SHP77 (cell line): ENCODE measurements at regions not wholly inside any gene's neighbourhood (a gene's known extent, or its start where the extent isn't known, plus 50 kb on each side); places are given as distances from the start of the nearest gene placed in this dataset.
"Not testable (repeated sequence)": the region's sequence is repeated elsewhere in the genome, so short reads cannot be mapped to it uniquely, and the experiment has no call there.

Source experiments
- DNase-seq, 2 experiments: peaks; one replicate each; lab custom pipeline; 2025; lab: John Stamatoyannopoulos, UW

DNA sequence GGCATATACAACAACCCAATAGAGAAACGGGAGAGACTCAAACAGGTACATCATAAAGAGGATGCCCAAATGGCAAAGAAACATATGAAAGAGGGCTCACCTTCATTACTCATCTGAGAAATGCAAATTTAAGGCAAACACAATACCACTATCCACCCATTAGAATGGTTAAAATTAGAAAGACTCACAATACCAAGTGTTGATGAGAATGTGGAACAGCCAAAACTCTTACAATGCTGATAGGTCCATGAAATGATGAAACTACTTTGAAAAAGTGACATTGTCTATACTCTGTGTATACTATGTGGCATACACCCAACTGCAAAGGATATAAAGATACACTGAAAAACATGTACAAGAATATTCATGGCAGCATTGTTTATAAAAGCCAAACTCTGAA, 96.2 kb upstream of the TSHZ3 start:
- no peak for DNase-seq

DNA sequence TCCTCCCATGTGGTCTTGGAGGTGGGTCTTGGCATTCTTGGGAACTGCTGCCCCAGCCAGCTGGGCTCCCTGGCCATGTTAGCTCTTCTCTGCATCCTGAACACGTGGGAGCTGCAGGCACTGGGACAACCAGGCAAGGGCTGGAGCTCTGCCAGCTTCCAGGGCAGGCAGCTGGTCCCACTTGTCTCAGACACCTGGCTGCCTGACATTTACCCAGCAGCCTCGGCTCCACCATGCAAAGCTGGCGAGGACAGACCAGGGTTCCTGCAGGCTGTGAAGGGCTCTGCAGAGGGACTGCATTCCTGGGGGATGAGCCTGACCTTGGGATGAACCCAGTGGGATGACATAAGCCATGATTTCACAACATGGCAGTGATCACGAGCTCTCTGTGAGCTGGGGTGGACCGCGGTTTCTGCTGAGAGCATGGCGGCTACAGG, 99.0 kb upstream of the TSHZ3 start:
- DNase-seq: peak; percentile 93 to 95

DNA sequence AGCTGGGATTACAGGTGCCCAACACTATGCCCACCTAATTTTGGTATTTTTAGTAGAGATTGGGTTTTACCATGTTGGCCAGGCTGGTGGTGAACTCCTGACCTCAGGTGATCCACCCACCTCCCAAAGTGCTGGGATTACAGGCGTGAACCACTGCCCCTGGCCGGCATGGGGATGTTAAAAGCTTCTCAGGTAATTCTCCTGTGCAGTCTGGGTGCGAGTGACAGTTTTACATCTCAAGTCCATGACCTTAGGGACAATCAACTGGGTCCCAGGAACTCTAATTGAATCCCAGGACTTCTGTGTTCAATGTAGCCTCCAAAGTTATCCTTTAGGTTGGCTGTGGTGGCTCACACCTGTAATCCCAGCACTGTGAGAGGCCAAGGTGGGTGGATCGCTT, 100.1 kb upstream of the TSHZ3 start:
- no peak for DNase-seq

DNA sequence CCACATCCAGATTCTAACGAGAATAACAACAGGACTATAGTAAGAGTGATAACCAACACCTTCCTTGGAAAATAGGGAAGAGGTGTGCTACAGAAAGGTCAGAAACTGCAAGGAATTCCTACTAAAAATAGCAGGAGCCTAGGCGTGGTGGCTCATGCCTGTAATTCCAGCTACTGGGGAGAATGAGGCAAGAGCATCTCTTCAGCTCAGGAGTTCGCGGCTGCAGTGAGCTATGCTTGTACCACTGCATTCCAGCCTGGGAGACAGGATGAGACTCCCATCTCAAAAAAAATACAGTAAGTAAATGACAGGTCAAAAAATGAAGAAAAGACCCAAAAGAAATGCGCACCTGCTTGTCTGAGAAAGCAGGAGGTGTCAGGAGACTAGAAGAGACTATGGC, 101.5 kb upstream of the TSHZ3 start:
- no peak for DNase-seq

DNA sequence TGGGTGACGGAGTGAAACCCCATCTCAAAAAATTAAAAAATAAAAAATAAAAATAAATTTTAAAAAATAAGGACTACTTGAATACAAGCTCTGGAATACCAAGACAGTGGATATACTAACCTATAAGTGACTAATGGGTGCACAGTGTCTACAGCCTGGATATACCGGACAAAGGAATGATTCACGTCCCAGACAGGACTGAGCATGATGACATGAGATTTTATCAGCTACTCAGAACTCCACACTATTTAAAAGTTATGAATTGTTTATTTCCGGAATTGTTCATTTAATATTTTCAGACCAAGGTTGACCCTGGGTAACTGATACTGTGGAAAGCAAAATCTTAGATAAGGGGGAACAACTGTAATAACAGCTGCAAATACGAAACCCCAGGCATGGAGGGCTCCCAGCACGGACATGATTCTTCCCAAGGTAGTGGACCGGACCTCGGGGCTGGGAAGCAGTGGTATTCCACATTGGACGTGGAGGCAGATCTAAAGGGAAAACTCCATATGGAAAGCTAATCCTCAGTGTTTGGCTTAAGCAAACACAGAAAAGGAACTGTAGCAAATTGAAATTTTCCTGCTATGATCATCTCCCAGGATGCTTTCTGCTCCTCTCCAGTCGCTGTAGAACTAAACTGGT, 102.6 kb upstream of the TSHZ3 start:
- DNase-seq: no peak

DNA sequence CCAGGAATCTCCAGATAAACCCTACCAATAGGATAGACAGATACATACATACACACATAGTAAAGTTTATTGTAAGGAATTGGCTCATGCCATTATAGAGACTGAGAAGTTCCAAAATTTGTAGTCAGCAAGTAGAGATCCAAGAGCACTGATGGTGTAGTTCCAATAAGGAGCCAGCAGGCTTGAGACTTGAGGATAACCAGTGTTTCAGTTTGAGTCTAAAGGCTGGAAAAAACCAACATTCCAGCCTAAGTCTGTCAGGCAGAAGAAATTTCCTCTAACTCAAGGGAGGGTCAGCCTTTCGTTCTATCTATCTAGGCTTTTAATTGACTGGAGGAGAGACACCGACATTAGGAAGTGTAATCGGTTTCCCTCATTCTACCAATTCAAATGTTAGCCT, 110.2 kb upstream of the TSHZ3 start:
- no peak for DNase-seq

DNA sequence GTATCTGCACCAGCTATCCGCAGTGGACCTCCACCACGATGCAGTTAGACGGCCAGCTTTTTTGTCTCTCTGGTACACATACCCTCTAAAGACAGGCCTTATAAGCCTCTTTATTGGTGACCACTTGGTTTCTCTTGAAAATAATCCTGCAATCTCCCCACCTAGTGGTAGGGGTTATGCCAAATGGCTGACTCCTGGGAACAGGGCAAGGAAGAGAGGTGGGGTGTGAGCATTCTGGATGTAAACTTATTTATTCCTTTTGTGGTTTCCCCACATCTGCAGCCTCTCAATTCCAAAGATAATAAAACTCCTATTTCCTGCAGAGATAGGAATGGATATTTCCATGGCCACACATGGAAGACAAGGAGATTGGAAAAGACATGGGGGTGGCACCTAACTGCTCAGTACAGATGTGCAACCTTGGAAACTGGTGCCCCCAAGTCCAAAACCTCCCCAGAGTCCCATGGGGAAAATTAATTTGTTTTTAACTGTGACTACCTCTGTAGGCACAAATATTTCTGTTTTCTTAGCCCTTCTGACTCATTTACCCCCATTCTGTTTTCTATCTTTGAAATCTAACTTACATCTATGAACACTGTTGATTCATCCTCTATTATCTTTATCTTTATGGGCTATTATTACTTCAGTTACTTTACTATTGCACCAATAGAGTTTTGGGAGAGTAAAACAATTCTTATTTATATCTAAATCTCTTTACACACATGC, 112.7 kb upstream of the TSHZ3 start:
- DNase-seq: no peak

DNA sequence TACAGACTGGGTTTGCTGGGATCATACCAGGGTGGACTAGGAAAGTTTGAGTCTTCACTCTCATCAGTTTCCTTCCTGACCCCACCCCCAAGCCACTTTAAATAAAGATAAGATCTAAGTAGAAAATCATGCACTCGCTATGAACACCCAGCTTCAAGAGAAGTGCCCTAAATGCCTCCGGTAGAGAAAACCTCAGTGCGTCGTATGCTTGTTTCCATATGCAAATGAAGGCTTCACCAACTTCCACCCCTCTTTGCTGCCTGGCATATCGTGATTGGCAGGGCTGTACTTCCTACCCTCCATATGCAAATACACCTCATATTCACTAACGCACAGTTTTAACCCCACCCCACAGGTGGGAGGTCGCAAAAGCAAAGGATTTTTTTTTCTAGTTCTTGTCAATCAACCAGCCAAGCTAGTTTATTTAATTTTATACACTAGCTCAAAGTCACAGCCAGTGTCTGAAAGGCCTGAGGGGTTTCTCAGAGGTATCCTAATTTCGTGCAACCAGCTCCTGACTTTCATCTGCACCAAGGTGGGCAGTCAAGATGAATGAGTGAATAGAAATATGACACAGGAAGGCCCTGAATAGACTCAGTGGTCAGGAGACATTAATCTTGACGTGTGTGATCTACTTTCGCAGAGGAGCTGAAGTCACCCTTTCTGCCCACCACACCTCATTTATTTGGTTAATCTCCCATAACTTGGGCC, 121.1 kb upstream of the TSHZ3 start:
- DNase-seq: no peak

DNA sequence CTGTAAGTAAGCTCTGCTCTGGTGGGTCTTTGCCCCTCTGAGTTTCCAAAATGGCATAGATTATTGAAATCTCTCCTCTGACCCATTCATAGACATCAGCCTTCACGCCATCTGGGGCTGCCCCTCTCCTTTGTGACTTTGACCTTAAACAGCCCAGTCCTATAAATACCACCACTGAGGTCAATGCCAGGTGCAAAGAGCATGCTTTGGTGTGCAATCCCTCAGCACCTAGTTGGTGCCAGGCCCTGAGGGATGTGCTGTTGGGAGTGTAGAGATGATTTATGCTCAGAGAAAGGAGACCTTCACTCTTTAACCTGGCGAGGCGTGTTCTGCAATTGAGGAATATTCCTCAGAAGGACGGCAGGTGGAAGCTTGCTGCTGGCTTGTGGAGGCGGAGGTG, 121.7 kb upstream of the TSHZ3 start:
- peak in 1 of 2 experiments; percentile 9 for DNase-seq

DNA sequence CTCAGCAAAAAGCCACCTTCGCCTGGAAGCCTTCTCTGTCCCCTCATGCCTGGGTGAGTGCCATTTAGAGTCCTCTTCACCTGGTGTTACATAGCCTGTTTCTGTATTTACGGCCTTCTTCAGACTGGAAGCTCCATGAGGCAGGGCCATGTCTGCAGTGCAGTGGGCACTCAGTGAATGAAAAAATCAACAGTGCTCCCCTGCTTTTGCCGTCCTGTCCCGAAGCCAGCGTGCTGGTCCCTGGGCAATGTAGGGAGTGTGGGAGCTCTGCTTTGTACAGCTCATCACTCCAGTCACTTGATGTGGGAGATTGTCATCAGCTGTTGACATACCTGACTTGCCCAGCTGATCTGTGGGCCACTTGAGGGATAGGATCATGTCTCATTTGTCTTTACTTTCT, 129.0 kb upstream of the TSHZ3 start:
- DNase-seq: no peak

DNA sequence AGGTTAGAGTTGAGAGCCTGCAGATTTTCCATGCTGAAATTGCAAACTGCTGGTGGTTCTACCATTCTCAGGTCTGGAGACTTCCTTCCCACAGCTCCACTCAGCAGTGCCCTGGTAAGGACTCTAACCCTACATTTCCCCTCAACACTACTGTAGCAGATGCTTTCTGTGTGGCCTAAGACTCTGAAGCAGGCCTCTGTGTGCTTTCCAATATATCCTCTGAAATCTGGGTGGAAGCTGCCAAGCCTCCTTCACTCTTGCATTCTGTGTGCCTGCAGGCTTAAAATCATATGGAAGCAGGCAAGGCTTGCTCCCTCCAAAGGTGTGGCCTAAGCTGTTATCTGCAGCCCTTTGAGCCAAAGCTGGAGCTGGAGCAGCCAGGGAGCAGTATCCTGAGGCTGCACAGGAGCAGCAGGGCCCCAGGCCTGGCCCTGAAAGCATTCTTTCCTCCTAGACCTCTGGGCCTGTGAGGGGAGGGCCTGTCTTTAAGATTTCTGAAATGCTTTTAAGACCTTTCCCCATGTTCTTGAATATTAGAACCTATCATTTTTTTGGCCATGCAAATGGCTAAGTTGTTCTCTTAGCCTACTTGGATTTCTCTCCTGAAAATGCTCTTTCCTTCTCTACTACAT, 134.1 kb upstream of the TSHZ3 start:
- no peak for DNase-seq

DNA sequence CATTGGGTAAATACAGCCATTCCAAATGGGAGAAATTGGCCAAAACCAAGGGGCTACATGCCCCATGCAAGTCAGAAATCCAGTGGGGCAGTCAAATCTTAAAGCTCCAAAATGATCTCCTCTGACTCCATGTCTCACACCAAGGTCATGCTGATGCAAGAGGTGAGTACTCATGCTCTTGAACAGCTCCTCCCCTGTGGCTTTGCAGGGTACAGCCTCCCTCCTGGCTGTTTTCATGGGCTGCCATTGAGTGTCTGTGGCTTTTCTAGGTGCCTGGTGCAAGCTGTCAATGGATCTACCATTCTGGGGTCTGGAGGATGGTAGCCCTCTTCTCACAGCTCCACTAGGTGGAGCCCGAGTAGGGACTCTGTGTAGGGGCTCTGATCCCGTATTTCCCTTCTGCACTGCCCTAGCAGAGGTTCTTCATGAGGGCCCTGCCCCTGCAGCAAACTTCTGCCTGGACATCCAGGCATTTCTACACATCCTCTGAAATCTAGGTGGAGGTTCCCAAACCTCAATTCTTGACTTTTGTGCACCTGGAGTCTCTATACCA, 135.7 kb upstream of the TSHZ3 start:
- DNase-seq: not testable (repeated sequence)

DNA sequence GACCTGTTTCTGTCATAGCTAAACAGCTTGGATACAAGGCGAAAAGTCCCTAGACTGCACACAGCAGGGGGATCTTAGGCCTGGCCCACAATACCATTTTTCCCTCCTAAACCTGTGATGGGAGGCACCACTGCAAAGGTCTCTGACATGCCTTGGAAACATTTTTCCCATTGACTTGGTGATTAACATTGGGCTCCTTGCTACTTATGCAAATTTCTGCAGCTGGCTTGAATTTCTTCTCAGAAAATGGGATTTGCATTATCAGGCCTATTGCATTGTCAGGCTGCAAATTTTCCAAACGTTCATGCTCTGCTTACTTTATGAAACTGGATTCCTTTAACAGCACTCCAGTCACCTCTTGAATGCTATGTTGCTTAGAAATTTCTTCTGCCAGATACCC, 136.2 kb upstream of the TSHZ3 start:
- no peak for DNase-seq

DNA sequence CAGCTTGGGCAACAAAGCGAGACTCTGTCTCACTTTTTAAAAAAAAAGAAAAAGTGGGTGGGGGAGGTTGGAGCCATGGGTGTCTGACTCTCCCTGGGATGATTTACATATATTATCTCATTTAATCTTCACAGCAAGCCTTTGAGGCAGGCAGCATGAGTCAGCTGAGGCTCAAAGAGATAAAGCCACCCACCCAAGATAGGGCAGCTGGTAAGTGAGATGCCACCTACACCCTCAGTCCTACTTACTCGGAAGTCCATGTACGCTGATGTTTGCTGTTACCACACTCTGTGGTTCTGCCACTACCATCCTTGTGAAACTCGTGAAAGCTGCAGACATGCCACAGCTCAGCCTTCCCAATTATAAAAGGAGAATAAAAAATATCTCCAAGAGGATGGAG, 142.0 kb upstream of the TSHZ3 start:
- DNase-seq: no peak

DNA sequence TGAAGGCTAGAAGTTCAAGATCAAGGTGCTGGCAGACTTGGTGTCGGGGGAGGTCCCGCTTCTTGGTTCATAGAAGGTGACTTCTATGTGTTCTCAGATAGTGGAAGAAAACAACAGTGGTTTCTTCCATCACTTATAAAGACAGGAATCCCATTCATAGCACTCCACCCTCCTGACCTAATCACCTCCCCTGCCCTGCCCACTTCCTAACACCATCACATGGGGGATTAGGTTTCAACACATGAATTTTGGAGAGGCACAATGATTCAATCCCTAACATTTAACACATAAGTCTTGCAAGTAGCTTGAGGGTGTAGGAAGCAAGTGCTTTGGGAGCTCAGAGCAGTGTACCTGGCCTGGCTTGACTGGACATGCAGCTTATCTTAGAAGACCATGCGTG, 142.8 kb upstream of the TSHZ3 start:
- DNase-seq: no peak

DNA sequence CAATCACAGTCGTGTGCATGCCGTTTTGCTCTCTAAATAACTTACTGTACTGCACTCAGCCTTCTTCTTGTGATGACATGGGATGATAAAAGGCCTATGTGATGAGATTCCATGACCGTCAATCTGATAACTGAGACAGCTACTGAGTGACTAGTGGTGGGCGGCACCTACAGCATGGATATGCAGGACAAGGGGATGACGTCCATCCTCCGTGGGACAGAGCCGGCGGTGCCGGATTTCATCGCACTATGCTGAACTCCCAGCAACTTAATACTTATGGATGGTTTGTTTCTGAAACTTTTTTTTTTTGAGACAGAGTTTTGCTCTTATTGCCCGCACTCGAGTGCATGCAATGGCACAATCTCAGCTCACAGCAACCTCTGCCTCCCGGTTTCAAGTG, 146.8 kb upstream of the TSHZ3 start:
- no peak for DNase-seq

DNA sequence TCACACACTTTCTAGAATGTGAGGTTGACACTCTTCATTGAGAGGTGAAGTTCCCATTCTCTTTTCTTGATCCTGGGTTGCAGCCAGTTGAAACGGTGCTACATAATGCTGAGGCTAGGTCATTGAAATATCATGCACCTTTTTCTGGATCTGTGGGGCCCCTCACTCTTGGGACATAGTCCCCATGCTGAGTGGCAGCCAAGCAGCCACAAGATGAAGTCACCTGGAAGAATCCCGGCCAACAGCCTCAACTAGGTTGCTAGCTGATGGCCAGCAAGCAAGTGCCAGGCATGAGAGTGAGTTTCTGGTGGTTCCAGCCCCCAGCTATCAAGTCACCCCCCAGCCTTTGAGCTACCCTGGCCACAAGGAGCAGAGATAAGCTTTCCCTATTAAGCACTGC, 148.5 kb upstream of the TSHZ3 start:
- DNase-seq: no peak

DNA sequence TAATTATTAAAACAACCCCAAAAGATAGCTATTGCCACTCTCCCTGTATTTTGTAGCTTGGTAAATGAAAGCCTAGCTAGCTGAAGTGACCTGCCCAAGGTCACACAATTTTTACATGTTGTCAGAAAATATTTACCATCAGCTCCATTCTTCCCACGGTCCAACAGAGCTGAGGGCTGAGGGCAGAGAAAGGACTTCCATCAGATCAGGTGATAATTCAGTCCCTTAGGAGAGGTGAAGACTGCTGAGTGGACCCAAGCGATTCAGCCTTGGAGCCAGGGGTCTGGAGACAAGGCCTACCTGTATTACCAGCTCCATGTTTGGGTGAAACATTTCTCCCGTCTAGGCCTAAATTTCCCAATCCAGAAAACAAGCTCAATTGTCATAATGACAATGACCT, 149.5 kb upstream of the TSHZ3 start:
- no peak for DNase-seq

DNA sequence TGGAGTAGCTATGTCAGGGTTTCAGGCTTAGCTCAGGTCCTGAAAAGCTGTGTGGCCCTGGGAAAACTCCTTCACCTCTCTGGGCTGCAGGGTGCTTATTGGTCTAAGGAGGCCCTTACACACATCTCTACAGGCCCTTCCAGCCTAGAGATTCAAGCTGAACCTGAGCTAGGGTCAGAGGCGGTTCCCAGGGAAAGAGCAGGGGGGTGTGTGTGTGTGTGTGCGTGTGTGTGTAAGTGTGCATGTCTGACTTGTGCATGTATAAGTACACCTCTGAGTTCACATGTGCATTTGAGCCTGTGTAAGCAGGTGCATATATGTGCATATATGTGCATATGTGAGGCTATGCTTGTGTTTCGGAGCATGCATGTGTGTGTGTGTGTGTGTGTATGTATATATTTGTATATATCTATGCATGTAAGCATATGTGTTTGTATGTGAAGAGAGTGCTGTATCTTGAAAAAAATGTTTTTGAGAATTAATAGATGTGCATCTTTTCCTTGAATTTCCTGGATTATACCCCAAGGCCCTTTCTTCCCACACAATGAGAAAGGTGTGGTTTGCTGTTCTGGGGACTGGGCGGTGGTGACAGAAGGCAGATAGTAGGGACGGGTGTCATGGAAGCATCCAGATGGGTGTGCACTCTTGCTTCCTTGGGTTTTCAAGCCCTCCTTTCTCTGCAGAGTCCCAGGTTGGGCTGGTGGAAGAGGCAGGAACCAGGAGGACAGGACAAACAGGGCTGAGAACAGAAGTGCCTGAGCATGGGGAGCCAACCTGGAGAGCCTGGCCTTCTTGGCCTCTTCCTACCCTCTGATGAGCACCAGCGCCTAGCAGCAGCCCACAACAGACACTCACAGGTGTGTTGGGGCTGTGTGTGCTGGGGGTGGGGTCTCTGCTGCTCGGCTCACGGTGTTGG, 150.3 kb upstream of the TSHZ3 start:
- no peak for DNase-seq

DNA sequence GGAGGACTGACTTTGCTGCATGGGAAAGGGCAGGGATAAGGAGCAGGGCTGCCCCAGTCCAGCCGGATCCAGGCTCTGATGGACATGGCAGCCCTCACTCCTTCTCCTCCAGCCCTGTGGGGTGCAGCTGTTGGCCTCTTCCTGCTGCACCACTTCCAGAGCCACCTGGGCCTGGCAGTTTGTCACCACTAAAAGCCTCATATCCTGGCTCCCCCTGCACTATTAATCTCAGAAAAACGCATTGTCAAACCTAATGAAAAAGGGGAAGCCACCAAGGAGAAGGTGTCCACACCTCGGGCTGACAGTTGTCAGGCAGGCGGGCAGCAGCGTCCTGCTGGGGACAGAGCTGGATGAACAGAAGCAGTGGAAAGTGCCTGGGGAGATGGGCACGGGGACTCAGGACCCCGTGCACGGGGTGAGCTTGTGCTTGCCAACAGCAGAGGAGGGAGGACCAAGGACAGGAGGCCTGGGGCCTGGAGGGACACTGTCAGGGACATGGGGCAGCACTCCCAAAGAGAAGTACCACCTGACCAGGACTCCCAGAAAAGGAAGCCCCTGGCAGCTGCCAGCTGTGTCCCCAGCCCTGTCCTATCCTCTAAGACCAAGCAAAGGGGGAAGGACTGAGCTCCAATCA, 151.1 kb upstream of the TSHZ3 start:
- no peak for DNase-seq

DNA sequence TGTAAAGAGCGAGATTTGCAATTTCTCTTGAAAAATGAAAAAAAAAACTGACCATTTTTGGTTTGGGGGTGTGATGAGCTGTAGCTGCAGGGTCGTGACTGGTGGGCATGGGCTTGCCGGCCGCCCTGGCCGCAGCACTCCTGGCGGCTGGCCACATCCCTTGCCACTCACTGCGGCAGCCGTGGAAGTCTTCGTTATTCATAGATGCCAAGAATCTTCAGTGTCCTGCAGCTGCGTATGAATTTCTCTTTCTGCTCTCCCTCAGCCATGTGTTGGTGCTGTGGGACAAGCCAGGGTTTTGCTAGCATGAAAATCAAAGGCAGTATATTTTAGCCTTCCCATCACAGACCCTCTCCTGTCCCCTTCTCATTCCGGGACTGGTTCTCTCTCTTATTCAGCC, 151.7 kb upstream of the TSHZ3 start:
- no peak for DNase-seq
